Breast epithelium (tissue), 3 donors: ENCODE measurements at regions not wholly inside any gene's neighbourhood (a gene's known extent, or its start where the extent isn't known, plus 50 kb on each side); places are given as distances from the start of the nearest gene placed in this dataset.

Experiments
- CTCF ChIP-seq, 3 donors: fragments of 450-650 bp; IDR thresholded peaks; one replicate each; pipeline ENCODE4 v1.5.1; 2016 to 2017; ENCODE audit warnings: antibody characterized with exemption in 3 of 3, mild to moderate bottlenecking in 3 of 3, moderate library complexity in 3 of 3
- POLR2A ChIP-seq: fragments of 450-650 bp; IDR thresholded peaks from one replicate; pipeline ENCODE4 v1.6.1; 2016; ENCODE audit warnings: antibody characterized with exemption, mild to moderate bottlenecking, moderate library complexity
- POLR2AphosphoS5 ChIP-seq, 3 donors: sonication (generic); formaldehyde crosslinking; IDR thresholded peaks; one replicate each; pipeline ENCODE4 v1.6.1; 2017; ENCODE audit warnings: antibody characterized with exemption in 3 of 3

- TF ChIP-seq CTCF (IDR thresholded peaks at IDR 0.05) (no peak), POLR2AphosphoS5 (IDR thresholded peaks at IDR 0.05) (no peak), POLR2A (no peak)
Observed at GRCh38 chr1:56034847-56035481, 544.4 kb downstream of the PLPP3 start.
